K562 (cell line): ENCODE measurements at regions not wholly inside any gene's neighbourhood (a gene's known extent, or its start where the extent isn't known, plus 50 kb on each side); places are given as distances from the start of the nearest gene placed in this dataset.

Experiments
- ATAC-seq: fragments of 200-7000 bp; cut with Tn5 transposase; 3 replicates; pipeline ENCODE4 v1.9.1; 2020; ENCODE audit warnings: moderate library complexity
- BruUV-seq: library from RNA; stranded (reverse); fragments of 400-500 nt; replicated peaks from 2 replicates; lab custom pipeline; 2021; lab: Mats Ljungman, UMichigan
- CTCF ChIA-PET: fragments of 300-600 bp; formaldehyde crosslinking; extraction: SDS; loops from one replicate; lab custom pipeline; 2021; ENCODE audit warnings: low intra/inter-chr PET ratio; lab: Yijun Ruan, JAX
- POLR2A ChIA-PET: fragments of 300-600, 350-650 bp; sonication (Branson Sonifier 250); formaldehyde crosslinking; extraction: SDS; loops from one replicate; lab custom pipeline; 2021; ENCODE audit warnings: antibody characterized with exemption, inconsistent platforms; lab: Yijun Ruan, JAX
- DNase-seq, 4 experiments: peaks; one replicate each; pipeline versions ENCODE4 v3.0.0 to v3.0.0-alpha.2; 2011 to 2018; ENCODE audit warnings: low spot score in 3 of 4, mixed read lengths in 3 of 4; ENCODE audit errors: extremely low read depth in 1 of 4
- FAIRE-seq: peaks from 2 replicates; lab custom pipeline; 2011; peaks lifted over from hg19 to GRCh38; lab: Jason Lieb, UNC
- H2AFZ ChIP-seq: 2 replicates; pipeline ENCODE4 v1.6.0; 2011; ENCODE audit warnings: low read depth, low read length, control low read depth, inconsistent platforms
- H3K27ac ChIP-seq: fragments of 200-600 bp; 3 replicates; pipeline ENCODE4 v1.8.0; 2011; ENCODE audit warnings: low read depth, mild to moderate bottlenecking, control low read depth, inconsistent platforms, low read length, moderate library complexity, mixed read lengths; ENCODE audit errors: extremely low read depth
- H3K27me3 ChIP-seq, 2 experiments: fragments of 300-600 bp in 1 of 2; 2 replicates in 1 of 2; 3 replicates in 1 of 2; pipeline versions ENCODE4 v1.6.0 to v1.8.0; 2011; ENCODE audit warnings: inconsistent platforms in 2 of 2, low read length in 2 of 2, mild to moderate bottlenecking in 1 of 2, mixed read lengths in 1 of 2, moderate library complexity in 1 of 2; ENCODE audit not compliant: control insufficient read depth in 2 of 2, insufficient read depth in 2 of 2
- H3K36me3 ChIP-seq: fragments of 300-600 bp; 3 replicates; pipeline ENCODE4 v1.8.0; 2011; ENCODE audit warnings: mild to moderate bottlenecking, low read length, inconsistent platforms; ENCODE audit not compliant: control insufficient read depth, insufficient read depth
- H3K4me1 ChIP-seq, 2 experiments: fragments of 200-600 bp in 1 of 2; replicated peaks in 1 of 2; 2 replicates in 1 of 2; 3 replicates in 1 of 2; pipeline versions ENCODE4 v1.5.1 to v1.8.0; 2011; ENCODE audit warnings: inconsistent platforms in 2 of 2, low read length in 2 of 2, mild to moderate bottlenecking in 1 of 2, mixed read lengths in 1 of 2, moderate library complexity in 1 of 2; ENCODE audit not compliant: control insufficient read depth in 2 of 2, insufficient read depth in 2 of 2
- H3K4me2 ChIP-seq: 2 replicates; pipeline ENCODE4 v1.6.1; 2011; ENCODE audit warnings: low read length, control low read depth, inconsistent platforms, mixed read lengths; ENCODE audit not compliant: insufficient read depth
- H3K4me3 ChIP-seq: fragments of 200-600 bp; sonication (generic), shearing (Covaris generic); 2 replicates; pipeline ENCODE4 v1.5.1; 2016; ENCODE audit warnings: control low read depth, inconsistent platforms
- H3K79me2 ChIP-seq: fragments of 200-600 bp; 3 replicates; pipeline ENCODE4 v1.8.0; 2011; ENCODE audit warnings: low read length, inconsistent platforms; ENCODE audit not compliant: control insufficient read depth, insufficient read depth
- H3K9ac ChIP-seq, 2 experiments: 2 replicates each; pipeline versions ENCODE4 v1.6.0 to v1.6.1; 2011; ENCODE audit warnings: low read depth in 2 of 2, low read length in 2 of 2, control low read depth in 1 of 2, inconsistent platforms in 1 of 2, mild to moderate bottlenecking in 1 of 2, mixed read lengths in 1 of 2; ENCODE audit not compliant: insufficient read depth in 1 of 2
- H3K9me1 ChIP-seq: one replicate; pipeline ENCODE4 v1.6.0; 2011; ENCODE audit warnings: inconsistent platforms, mild to moderate bottlenecking, low read length, moderate library complexity; ENCODE audit not compliant: control insufficient read depth, insufficient read depth
- H3K9me3 ChIP-seq: replicated peaks from 2 replicates; pipeline ENCODE4 v1.5.1; 2011; ENCODE audit warnings: low read depth, low read length, inconsistent platforms; ENCODE audit not compliant: control insufficient read depth, insufficient read depth
- H4K20me1 ChIP-seq: replicated peaks from 2 replicates; pipeline ENCODE4 v1.6.1; 2011; ENCODE audit warnings: low read length, inconsistent platforms, mixed read lengths; ENCODE audit not compliant: control insufficient read depth, insufficient read depth
- CBX5 ChIP-seq: IDR thresholded peaks from 2 replicates; pipeline ENCODE4 v1.6.1; 2014; ENCODE audit warnings: low read depth, borderline replicate concordance
- FOS ChIP-seq: IDR thresholded peaks from 3 replicates; pipeline ENCODE4 v1.6.1; 2011; ENCODE audit not compliant: insufficient read length; ENCODE audit errors: extremely low read depth
- GTF2F1 ChIP-seq: IDR thresholded peaks from 2 replicates; pipeline ENCODE4 v1.6.1; 2011; ENCODE audit warnings: low read depth, low read length, improper control_type of control experiment
- HNRNPLL ChIP-seq: fragments of 200-400 bp; formaldehyde crosslinking; IDR thresholded peaks from 2 replicates; pipeline ENCODE4 v1.6.1; 2017; ENCODE audit warnings: low read length, low read depth, mild to moderate bottlenecking; ENCODE audit not compliant: poor library complexity, severe bottlenecking
- KAT2B ChIP-seq: IDR thresholded peaks from one replicate; pipeline ENCODE4 v1.6.1; 2012; ENCODE audit warnings: low read depth, mild to moderate bottlenecking, control low read depth, inconsistent platforms, low read length, moderate library complexity
- MCM5 ChIP-seq: fragments of 450-650 bp; IDR thresholded peaks from 2 replicates; pipeline ENCODE4 v1.6.1; 2016; ENCODE audit warnings: low read depth
- PHF21A ChIP-seq: fragments of 450-650 bp; IDR thresholded peaks from 2 replicates; pipeline ENCODE4 v1.6.1; 2017; ENCODE audit warnings: low read depth, borderline replicate concordance
- POU5F1 ChIP-seq: fragments of 150-350 bp; IDR thresholded peaks from 2 replicates; pipeline ENCODE4 v1.6.1; 2014; ENCODE audit warnings: borderline replicate concordance, low read length, low read depth, mild to moderate bottlenecking; ENCODE audit not compliant: partially characterized antibody
- PPARD ChIP-seq: fragments of 250-450 bp; sonication (Bioruptor Pico); IDR thresholded peaks from 2 replicates; pipeline ENCODE4 v1.8.0; 2022; ENCODE audit warnings: inconsistent platforms, mild to moderate bottlenecking, moderate library complexity
- SOX6 ChIP-seq: fragments of 450-650 bp; IDR thresholded peaks from 2 replicates; pipeline ENCODE4 v1.6.1; 2014; ENCODE audit warnings: mild to moderate bottlenecking
- TCF7L2 ChIP-seq: fragments of 150-350 bp; IDR thresholded peaks from 2 replicates; pipeline ENCODE4 v1.6.1; 2016; ENCODE audit warnings: low read depth, mild to moderate bottlenecking, low read length, moderate library complexity
- TEAD1 ChIP-seq, 2 experiments: fragments of 450-650 bp in 1 of 2; sonication (generic) in 1 of 2; formaldehyde crosslinking; IDR thresholded peaks; 2 replicates each; pipeline versions ENCODE4 v1.4.0 to v1.8.0; 2020 to 2022; ENCODE audit warnings: mild to moderate bottlenecking in 2 of 2, missing genetic modification reagents in 1 of 2
- ZNF23 ChIP-seq: fragments of 250-450 bp; sonication (Bioruptor Pico); IDR thresholded peaks from 2 replicates; pipeline ENCODE4 v1.4.0; 2020; ENCODE audit warnings: mild to moderate bottlenecking
- ZNF436 ChIP-seq: fragments of 250-450, 450-650 bp; sonication (Bioruptor Pico); formaldehyde crosslinking; IDR thresholded peaks from 2 replicates; pipeline ENCODE4 v1.7.0; 2020; ENCODE audit warnings: mild to moderate bottlenecking
- ZNF589 ChIP-seq: fragments of 200-800 bp; sonication (Bioruptor generic); IDR thresholded peaks from 2 replicates; pipeline ENCODE4 v1.6.1; 2016; ENCODE audit warnings: low read depth, missing genetic modification characterization, missing compliant biosample characterization
- ZNF696 ChIP-seq: fragments of 250-450 bp; sonication (Bioruptor Pico); conservative IDR thresholded peaks from 2 replicates; pipeline ENCODE4 v1.4.0; 2020; ENCODE audit warnings: mild to moderate bottlenecking, moderate library complexity
- WGBS: fragments of 100-300 bp; shearing (Covaris generic); methylation state at CpG from one replicate; pipeline ENCODE4 v1.1.6; 2016; ENCODE audit warnings: low coverage, mixed read lengths; ENCODE audit not compliant: insufficient coverage; ENCODE audit errors: missing lambda C conversion rate; 5-methylcytosine and 5-hydroxymethylcytosine counted together
- in situ Hi-C: fragments of 300-500 bp; cut with MboI; formaldehyde crosslinking; loops from 4 replicates; pipeline ENCODE4 v1.15.0; 2018; ENCODE audit warnings: inconsistent platforms, mixed read lengths
- intact Hi-C: fragments of 100-400 bp; cut with micrococcal nuclease; formaldehyde crosslinking; loops from 2 replicates; pipeline ENCODE4 v1.14.2; 2022
- TF ChIP-seq, protein P1 (sequence below): sonication (generic); formaldehyde crosslinking; IDR thresholded peaks from 2 replicates; pipeline ENCODE4 v1.5.0; 2020; ENCODE audit warnings: missing genetic modification reagents

DNA sequence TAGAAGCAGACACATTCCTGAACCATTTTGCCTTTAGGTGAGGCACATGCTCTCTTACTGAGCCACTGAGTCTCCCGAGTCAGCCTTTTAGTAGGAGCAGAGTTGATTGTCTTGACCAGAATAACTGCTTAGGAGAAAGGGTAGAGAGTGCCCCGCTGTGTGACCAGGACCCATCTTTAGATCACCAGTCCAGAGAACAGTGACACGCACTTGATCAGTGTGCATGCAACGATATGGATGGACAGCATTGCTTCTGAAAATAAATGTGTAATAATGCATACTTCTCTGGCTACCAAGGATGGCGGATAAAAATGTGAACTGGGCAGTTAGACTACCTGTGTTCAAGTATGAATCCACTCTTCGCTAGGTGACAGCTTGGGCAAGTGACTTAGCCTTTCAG, 897.7 kb downstream of the TRIML1 start:
- Histone ChIP-seq H3K9me3 (no peaks in the 10 kb centered on the region; the same call in 1 of the 2 replicates), H3K79me2 (no peaks in the 10 kb centered on the region), H4K20me1 (no peaks in the 10 kb centered on the region), H3K27me3 (no peaks in the 10 kb centered on the region), H3K27ac (no peak overlapping the region), H3K4me3 (no peak overlapping the region), H3K4me1 (no peaks in the 10 kb centered on the region), H3K36me3 (no peaks in the 10 kb centered on the region), H3K9me1 (no peaks in the 10 kb centered on the region), H3K9ac (no peak overlapping the region), H3K4me2 (no peak overlapping the region), H2AFZ (no peak overlapping the region)
- no peak for DNase-seq
- in situ Hi-C loops, result no loop called here
- ATAC-seq, result no peak
- POLR2A ChIA-PET, result no interaction called here
- no TSS peak for BruUV-seq
- intact Hi-C loops, result no loop called here
- no peak for FAIRE-seq
- TF ChIP-seq PHF21A (no peak), KAT2B (no peak), ZNF696 (CRISPR knock-in tag) (no peak), ZNF23 (CRISPR knock-in tag) (no peak), PPARD (no peak), HNRNPLL (no peak), GTF2F1 (no peak), ZNF589 (CRISPR knock-in tag) (no peak), SOX6 (no peak), TCF7L2 (no peak), FOS (no peak), ZNF436 (no peak), MCM5 (no peak), TEAD1 (CRISPR knock-in tag; IDR thresholded peaks at IDR 0.05) (no peak), CBX5 (no peak), POU5F1 (no peak)
- TF ChIP-seq, protein P1, sequence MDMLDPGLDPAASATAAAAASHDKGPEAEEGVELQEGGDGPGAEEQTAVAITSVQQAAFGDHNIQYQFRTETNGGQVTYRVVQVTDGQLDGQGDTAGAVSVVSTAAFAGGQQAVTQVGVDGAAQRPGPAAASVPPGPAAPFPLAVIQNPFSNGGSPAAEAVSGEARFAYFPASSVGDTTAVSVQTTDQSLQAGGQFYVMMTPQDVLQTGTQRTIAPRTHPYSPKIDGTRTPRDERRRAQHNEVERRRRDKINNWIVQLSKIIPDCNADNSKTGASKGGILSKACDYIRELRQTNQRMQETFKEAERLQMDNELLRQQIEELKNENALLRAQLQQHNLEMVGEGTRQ (CRISPR knock-in tag), result no peak
- CTCF ChIA-PET, result no interaction called here
- under 1% methylated on average over 6 of the region's 6 CpGs for WGBS
